IMR-90 (cell line): ENCODE measurements at regions not wholly inside any gene's neighbourhood (a gene's known extent, or its start where the extent isn't known, plus 50 kb on each side); places are given as distances from the start of the nearest gene placed in this dataset.

ENCODE experiments used
- CEBPB ChIP-seq: IDR thresholded peaks from 2 replicates; pipeline ENCODE4 v1.6.1; 2012; ENCODE audit warnings: low read depth, low read length, improper control_type of control experiment
- FOS ChIP-seq: fragments of 150-350 bp; IDR thresholded peaks from 2 replicates; pipeline ENCODE4 v1.6.1; 2016; ENCODE audit warnings: low read depth, low read length
- MAFK ChIP-seq: IDR thresholded peaks from 2 replicates; pipeline ENCODE4 v1.6.1; 2012; ENCODE audit warnings: low read depth, low read length, improper control_type of control experiment
- MXI1 ChIP-seq: IDR thresholded peaks from 2 replicates; pipeline ENCODE4 v1.6.1; 2012; ENCODE audit warnings: low read depth, mild to moderate bottlenecking, low read length, moderate library complexity, borderline replicate concordance
- NFE2L2 ChIP-seq: fragments of 150-350 bp; IDR thresholded peaks from 2 replicates; pipeline ENCODE4 v1.6.1; 2016; ENCODE audit warnings: low read depth, mild to moderate bottlenecking, low read length
- POLR2A ChIP-seq: IDR thresholded peaks from 2 replicates; pipeline ENCODE4 v1.6.1; 2012; ENCODE audit warnings: mild to moderate bottlenecking, low read depth, low read length
- RAD21 ChIP-seq: IDR thresholded peaks from 2 replicates; pipeline ENCODE4 v1.6.1; 2012; ENCODE audit warnings: low read length, improper control_type of control experiment
- RCOR1 ChIP-seq: IDR thresholded peaks from 2 replicates; pipeline ENCODE4 v1.6.1; 2012; ENCODE audit warnings: mild to moderate bottlenecking, low read length, improper control_type of control experiment; ENCODE audit not compliant: insufficient replicate concordance
- SMC3 ChIP-seq: fragments of 150-350 bp; IDR thresholded peaks from 2 replicates; pipeline ENCODE4 v1.6.1; 2016; ENCODE audit warnings: low read depth, mild to moderate bottlenecking, antibody characterized with exemption, low read length, moderate library complexity
- TF ChIP-seq, protein P1 (sequence below): conservative IDR thresholded peaks from 2 replicates; pipeline ENCODE4 v1.5.1; 2012; ENCODE audit warnings: mild to moderate bottlenecking, low read depth, low read length, improper control_type of control experiment
- TF ChIP-seq, protein P2 (sequence below): fragments of 150-350 bp; IDR thresholded peaks from 2 replicates; pipeline ENCODE4 v1.6.1; 2017; ENCODE audit warnings: mild to moderate bottlenecking, antibody characterized with exemption, low read length, low read depth
- TF ChIP-seq, protein P3 (sequence below): fragments of 150-350 bp; IDR thresholded peaks from 2 replicates; pipeline ENCODE4 v1.6.1; 2016; ENCODE audit warnings: low read depth, mild to moderate bottlenecking, low read length, moderate library complexity, borderline replicate concordance

DNA sequence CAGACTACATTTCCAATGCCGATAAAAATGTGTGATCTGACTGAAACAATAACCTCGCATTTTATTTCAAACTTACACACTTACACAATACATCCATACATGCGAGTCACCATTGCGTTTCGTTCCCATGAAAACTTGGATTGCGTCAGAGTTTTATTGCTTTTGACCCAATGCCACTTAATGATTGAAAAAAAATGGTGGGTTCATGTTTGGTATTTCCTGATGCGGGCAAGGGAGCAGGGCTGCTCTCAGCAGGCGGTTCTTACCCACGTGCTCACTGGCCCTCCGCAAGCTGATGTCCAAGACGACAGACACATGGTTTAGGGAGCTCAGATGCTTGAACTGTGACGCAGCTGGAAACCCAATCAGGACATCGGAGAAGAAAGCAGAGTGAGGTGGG is 281.0 kb upstream of the SULF2 start:
- TF ChIP-seq, protein P1, sequence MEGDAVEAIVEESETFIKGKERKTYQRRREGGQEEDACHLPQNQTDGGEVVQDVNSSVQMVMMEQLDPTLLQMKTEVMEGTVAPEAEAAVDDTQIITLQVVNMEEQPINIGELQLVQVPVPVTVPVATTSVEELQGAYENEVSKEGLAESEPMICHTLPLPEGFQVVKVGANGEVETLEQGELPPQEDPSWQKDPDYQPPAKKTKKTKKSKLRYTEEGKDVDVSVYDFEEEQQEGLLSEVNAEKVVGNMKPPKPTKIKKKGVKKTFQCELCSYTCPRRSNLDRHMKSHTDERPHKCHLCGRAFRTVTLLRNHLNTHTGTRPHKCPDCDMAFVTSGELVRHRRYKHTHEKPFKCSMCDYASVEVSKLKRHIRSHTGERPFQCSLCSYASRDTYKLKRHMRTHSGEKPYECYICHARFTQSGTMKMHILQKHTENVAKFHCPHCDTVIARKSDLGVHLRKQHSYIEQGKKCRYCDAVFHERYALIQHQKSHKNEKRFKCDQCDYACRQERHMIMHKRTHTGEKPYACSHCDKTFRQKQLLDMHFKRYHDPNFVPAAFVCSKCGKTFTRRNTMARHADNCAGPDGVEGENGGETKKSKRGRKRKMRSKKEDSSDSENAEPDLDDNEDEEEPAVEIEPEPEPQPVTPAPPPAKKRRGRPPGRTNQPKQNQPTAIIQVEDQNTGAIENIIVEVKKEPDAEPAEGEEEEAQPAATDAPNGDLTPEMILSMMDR: no peak
- no peak for TF ChIP-seq POLR2A
- TF ChIP-seq MAFK: no peak
- TF ChIP-seq, protein P2, sequence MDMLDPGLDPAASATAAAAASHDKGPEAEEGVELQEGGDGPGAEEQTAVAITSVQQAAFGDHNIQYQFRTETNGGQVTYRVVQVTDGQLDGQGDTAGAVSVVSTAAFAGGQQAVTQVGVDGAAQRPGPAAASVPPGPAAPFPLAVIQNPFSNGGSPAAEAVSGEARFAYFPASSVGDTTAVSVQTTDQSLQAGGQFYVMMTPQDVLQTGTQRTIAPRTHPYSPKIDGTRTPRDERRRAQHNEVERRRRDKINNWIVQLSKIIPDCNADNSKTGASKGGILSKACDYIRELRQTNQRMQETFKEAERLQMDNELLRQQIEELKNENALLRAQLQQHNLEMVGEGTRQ: no peak
- no peak for TF ChIP-seq RAD21
- TF ChIP-seq, protein P3, sequence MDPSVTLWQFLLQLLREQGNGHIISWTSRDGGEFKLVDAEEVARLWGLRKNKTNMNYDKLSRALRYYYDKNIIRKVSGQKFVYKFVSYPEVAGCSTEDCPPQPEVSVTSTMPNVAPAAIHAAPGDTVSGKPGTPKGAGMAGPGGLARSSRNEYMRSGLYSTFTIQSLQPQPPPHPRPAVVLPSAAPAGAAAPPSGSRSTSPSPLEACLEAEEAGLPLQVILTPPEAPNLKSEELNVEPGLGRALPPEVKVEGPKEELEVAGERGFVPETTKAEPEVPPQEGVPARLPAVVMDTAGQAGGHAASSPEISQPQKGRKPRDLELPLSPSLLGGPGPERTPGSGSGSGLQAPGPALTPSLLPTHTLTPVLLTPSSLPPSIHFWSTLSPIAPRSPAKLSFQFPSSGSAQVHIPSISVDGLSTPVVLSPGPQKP: no peak
- TF ChIP-seq FOS: no peak
- peak; percentile 29; the same call in 1 of the 2 replicates for TF ChIP-seq CEBPB
- TF ChIP-seq NFE2L2: no peak
- no peak for TF ChIP-seq SMC3
- no peak for TF ChIP-seq MXI1
- TF ChIP-seq RCOR1: no peak
